HG02798 (cell line): ENCODE measurements at regions not wholly inside any gene's neighbourhood (a gene's known extent, or its start where the extent isn't known, plus 50 kb on each side); places are given as distances from the start of the nearest gene placed in this dataset.
"Not testable (repeated sequence)": the region's sequence is repeated elsewhere in the genome, so short reads cannot be mapped to it uniquely, and the experiment has no call there.

Experiments
- ATAC-seq: cut with Tn5 transposase; IDR thresholded peaks from one replicate; pipeline ENCODE4 v1.9.1; 2021; ENCODE audit warnings: mild to moderate bottlenecking; ENCODE audit not compliant: unreplicated experiment, poor library complexity

DNA sequence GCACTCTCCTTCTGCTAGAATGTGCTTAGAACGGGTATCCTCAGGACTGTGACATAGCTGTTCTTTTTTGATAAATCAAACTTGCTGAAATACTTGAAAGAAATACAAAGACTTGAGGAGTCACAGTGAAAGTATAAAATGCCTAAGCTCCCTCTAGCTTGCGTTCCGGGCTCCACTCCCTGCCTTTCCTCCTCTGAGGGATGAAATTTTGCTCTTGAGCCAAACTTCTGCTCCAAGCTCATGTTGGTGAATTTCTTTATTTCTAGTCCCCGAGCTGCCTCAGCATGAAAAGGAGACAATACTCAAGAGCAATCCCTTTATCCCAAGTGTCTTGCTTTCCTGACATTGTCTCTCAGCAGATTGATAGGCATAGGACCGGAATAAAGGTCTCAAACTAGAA lies 499.6 kb upstream of the ADARB2 start:
- no peak for ATAC-seq

DNA sequence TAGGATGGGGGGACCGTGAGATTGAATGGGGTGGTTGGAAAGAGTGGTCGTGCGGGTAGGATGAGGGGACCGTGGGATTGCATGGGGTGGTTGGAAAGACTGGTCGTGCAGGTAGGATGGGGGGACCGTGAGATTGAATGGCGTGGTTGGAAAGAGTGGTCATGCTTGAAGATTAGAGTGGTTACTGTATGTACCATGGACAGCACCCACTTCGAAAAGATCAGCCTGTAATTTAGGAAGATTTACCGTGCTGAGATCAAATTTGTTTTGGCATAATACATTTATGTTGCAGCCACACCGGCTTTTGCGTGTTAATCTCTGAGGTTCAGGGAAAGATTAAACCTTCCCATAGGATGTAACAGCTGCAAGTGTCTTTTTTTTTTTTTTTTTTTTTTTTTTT lies 495.2 kb upstream of the ADARB2 start:
- no peak for ATAC-seq

DNA sequence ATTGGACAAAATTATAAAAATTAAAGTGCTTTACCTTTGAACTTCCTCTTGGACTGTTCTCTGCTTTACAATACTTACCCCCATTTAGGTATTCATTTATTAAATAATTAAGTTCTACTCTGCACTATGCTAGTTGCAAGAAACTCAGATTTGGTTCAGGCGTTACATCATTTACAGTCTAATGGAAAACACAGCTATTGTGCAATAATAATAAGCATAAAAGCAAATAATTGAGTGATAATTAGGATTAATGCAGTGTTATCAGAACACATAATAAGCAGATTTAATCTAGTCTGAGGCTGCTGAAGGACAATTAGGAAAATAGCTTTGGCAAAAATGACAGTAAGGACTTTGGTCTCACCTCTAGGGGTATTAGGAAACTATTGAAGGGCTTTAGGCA lies 493.2 kb upstream of the ADARB2 start:
- no peak for ATAC-seq

DNA sequence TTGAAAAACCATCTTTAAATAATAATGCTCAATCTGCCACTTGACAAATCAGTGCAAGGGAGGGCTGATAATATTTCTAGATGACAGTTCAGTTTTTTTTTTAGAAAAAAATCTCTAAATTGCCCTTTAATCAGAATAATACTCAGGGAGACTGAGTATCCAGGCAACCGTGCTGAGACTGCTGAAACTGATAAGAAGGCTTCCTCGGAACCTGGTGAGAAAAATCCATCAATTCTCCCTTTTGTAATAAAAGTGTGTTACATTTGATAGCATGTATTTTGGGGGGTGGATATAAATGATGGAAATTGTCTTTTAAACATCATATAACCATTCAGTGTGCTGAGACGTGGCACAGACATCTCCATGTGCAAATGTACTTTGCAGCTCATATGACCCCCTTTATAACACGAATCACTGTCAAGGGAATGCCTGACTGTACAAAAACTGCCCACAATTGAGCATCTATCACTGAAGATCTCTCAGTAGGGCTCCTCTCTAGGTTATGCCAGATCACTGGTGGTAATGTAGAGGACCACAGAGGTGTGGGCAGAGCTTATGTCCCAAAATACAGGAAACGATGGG lies 491.1 kb upstream of the ADARB2 start:
- no peak for ATAC-seq

DNA sequence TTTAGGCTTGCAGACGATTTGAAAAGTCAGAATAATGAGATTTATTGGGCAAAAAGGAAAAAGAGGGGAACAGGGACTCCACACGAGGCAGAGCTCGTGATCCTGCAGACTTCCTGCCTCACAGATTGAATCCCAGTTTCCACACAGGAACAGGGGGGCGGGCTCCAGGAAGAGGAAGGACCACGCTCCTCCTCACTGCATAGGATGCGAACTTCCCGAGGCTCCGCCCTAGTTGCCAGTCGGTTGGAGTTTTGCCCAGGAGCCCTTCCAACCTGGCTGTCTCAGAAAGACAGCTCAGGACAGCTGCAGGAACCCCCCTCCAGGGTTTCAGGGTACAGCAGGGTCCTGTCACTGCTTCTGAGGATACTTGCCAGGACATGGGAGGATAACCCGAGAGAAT lies 488.3 kb upstream of the ADARB2 start:
- no peak for ATAC-seq

DNA sequence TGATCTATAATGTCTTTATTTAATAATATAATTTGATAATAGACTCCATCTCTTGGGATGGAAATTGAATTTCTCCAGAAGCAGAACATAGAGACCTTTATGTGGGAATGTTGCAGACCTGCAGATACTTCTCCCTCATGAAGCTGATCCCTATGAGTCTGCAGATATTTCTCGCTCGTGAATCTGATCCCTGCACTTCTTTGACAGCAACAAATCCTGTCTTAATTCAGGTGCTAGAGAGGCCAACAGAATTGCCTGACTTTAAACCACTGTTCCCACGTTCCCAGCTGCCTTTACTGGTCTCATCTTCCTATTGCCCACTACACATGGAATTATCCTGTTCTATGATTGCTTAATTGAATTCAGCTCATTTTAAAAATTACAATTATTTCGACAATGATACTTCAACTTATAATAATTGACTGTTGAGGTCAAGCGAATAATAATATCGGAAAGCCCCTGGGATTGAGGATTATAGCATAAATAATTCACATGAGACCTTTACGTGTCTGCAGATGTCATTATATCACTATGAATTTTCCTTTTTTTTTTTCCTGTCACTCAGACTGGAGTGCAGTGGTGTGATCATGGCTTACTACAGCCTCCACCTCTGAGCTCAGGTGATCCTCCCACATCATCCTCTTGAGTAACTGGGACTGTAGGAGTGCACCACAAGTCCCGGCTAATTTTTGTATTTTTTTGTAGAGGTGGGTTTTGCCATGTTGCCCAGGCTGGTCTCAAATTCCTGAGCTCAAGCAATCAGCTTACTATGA lies 486.4 kb upstream of the ADARB2 start:
- no peak for ATAC-seq

DNA sequence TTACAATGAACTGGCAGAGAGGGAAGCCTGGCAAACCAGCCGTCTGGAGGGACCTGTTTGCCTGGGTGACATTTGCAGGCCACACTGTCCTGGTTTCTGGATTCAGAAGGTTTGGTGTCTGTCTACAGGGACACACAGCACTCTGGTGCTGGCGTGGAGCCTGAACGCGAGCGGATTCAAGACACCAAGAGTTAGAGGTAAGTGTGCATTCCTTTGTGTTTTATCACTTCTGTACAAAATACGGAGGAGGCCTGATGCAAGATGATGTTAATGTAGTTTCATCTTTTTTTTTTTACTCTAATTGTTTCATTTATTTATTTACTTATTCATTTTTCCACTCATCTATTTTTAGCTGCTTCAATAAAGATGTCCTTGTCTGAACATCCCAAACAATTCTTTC lies 485.3 kb upstream of the ADARB2 start:
- no peak for ATAC-seq

DNA sequence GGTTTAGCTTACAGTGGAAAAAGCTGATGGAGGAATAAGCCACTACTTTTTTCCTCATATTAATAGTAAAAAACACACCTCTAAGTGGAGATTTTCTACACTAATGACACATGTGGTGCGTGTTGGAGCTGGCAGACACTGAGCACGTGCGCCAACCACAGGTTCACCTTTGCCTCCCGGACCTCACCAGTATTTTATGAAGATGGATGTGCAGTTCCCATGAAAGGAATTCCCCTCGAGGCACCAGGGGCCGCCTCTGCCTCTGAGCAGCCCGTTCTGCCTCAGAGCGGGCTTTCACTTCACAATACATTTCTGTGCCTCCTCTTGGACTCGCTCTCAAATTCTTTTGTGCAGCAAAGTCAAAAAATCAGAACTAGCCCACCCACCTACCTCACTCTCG lies 477.5 kb upstream of the ADARB2 start:
- no peak for ATAC-seq

DNA sequence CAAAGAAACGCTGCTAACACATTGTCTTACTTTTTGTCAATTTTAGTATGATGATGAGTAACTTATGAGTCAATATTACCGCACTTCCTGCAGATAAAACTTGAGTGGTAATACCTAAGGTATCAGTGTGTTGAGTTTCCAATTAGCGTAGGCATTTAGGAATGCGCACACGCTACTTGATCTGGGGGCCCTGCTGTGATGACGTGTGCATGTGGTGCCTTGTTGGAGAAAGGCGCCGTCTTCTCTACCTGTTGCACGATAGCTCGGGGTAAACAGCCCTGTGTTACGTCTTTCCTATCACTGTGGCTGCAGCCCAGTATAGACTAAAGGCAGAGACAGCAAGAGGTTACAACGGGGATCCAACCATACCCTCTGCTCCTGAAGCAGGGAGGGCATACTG lies 476.8 kb upstream of the ADARB2 start:
- ATAC-seq: no peak

DNA sequence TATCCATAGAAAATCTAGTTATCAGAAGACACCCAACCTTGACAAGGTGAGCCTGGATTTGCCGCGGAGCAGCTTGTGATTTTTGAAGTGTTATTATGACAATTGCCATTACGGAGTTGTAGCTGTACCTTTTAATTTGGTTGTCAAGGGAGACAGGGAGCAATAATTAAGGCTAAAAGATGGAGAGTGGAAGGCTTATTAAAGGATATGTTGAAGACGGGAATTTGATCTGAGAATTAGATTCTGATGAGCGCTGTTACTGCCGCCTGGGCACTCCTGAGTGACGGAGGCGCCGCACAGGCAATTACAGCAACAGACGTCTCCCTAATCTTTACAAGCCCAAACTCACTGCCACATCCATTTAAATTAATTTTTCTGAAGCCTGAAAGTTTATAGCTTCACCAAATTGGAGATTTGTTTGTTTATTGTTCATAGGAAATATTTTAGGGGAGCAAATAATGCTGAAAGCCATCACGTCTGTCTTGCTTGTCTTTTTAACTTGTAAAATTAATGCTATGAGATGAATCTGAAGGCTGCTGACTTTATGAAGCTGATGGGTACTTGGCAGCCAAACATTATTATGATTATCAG lies 475.0 kb upstream of the ADARB2 start:
- no peak for ATAC-seq

DNA sequence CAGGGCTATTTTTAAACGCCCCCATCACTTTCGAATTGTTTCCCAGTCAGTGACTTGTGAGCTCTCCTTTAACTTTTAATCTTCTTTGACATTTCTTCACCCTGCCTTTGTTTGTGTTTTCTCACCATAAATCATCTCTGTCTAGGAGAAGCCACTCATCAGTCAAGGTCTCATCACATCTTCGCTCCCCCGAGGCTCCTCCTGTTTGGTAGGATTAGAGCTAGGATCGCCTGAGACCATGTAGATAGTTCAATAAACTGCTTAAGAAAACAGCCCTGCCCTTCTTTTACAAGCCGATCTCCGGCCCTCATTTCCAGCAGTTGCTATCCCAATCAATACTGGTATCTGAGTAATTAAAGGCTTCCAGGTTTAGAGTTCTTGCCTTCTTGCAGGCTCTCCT lies 472.8 kb upstream of the ADARB2 start:
- ATAC-seq: no peak

DNA sequence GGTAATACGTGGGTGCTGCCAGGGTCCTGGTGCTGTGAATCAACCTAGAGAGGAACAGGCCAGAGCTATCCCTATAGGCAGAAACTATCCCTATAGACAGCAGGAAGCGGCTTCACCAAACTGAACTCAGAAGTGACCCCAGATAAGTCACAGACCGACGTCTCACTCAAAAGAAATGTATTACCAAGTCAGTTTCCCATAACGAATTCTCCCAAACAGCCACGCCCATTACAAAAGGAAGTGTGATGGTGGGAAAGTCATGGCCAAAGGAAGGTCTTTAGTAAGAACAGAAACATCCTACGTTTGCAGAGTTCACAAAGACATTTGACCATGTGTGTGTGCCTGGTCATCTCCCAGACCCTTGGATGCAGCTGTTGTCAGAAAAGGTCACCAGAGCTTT lies 470.8 kb upstream of the ADARB2 start:
- ATAC-seq: no peak

DNA sequence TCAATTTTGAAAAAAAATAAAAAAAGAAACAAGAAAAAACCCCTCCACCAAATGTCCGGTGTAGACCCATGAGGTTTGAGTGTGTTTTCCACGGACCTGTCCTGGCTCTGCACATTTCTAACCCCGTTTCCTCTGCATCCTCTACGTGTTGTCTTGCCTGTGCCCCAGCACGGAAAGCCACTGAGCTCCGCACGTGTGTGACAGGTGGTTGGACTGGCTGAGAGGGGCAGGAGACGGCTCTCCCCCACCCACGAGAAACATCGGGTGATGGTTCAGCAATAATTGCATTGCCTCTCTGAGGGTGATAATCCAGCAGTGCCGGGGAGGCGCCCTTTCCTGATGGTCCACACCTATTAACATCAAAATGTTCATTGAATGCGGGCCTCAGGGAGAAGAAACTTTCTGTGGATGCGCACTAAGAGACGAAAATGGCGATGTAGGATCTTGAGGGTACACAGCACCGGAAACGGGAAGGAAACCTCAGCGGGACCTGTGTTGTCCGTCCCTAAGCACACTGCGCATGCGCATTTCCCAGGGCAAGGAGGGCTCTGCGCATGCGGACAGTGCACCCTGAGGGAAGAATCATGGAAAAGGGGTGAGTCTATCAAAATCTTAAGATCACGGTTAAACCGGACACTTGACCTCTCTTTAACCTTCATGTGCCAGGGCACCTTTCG lies 470.1 kb upstream of the ADARB2 start:
- no peak for ATAC-seq

DNA sequence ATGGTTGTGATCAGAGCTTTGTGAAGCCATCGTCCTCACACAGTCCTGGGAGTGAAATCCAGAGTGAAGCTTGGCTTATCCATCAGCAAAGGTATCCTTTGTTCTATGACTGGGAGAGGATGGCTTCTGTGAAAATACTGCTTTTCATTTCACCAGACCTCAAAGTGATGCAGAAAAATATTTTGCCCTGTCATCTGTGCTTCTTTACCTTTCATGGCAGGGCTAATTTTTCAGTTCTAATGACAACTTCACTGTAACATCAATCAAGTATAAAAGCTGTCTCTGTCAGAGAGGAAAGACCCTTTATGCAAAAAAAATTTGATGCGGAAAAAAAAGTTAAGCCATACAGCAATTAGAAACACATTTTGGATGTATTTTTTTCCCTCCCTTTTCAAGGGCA lies 468.1 kb upstream of the ADARB2 start:
- no peak for ATAC-seq

DNA sequence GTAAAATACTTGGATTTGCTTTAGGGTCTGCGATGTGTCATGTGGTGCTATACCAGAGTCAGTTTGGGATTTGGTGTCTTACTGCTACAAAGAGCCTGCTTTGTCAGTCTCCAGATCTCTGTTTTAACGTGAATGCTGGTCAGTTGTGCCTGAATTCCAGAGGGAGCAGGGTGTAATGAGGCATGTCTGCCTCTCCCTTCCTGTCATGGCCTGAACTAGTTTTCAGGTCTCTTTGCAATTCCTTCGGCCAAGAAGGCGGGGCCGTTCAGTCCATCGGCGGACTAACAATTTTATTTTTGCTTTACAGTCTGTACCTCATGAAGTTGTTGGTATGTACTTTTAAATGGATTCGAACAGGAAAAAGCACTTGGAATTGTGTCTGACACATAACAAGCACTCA lies 465.1 kb upstream of the ADARB2 start:
- no peak for ATAC-seq

DNA sequence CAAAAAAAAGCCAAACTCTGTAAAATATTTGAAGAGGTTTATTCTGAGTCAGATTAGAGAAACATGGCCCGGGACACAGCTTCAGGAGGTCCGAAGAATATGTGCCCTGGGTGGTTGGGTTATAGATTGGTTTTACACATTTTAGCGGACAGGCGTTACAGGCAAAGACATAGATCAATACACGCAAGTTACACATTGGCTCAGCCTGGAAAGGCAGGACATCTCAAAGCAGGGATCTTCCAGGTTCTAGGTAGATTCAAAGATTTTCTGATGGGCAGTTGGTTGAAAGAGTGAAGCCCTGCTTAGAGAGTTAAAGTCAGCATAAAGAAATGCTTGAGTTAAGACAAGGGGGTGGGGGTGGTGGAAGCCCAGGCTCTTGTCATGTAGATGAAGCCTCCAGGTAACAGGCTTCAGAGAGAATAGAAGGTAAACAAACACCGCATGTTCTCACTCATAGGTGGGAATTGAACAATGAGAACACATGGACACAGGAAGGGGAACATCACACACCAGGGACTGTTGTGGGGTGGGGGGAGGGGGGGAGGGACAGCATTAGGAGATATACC lies 464.3 kb upstream of the ADARB2 start:
- ATAC-seq: no peak

DNA sequence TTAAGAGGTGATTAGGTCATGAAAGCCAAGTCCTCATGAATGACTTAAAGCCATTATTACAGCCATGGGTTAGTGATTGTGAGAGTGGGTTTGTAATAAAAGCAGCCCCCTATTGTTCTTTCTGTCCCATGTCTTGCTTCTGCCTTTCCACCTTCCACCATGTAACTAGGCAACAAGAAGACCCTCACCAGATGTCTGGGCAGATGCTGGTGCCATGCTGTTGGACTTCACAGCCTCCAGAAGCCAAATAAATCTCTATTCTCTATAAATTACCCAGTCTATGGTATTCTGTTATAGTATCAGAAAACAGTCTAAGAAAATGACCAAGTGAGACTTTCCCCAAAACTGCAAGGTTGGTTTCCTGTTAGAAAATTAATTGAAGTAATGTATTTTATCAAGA lies 460.3 kb upstream of the ADARB2 start:
- ATAC-seq: no peak

DNA sequence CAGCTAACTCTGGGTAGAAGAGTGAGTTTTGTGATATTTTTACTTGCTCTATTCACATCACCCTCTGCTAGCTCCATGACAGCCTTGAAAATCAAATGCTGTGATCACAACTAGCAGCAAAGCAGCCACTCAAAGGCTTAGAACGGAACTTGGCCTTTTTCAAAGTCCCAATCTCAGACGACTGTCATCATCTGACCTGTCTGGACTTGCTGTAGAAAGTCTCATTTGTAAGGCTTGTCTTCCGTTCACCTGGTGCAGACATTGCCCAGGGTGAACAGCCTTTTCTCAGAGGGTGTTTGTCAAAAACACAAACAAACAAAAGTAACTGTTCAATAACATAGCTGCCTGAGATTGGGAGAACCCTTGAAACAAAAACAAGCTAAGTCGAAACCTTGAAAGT lies 458.9 kb upstream of the ADARB2 start:
- ATAC-seq: no peak

DNA sequence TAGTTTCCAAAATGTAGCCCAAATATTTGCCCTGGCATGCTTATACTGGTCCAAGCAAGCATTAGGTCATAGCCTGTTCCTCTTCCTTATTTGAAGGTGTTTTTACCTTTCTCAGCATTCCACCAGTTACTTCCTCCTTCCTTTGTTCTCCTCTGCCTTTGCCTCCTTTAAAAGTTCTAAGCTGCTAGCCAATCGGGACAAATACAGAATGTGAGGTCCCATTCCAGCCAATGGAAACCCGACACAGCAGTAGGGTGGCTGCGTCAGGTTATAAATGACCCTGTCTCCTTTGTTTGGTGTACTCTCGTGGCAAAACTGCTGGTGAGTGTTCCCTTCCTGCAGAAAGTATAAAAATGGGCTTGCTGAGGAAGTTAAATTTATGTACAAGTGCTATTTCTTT lies 452.0 kb upstream of the ADARB2 start:
- not testable (repeated sequence) for ATAC-seq

DNA sequence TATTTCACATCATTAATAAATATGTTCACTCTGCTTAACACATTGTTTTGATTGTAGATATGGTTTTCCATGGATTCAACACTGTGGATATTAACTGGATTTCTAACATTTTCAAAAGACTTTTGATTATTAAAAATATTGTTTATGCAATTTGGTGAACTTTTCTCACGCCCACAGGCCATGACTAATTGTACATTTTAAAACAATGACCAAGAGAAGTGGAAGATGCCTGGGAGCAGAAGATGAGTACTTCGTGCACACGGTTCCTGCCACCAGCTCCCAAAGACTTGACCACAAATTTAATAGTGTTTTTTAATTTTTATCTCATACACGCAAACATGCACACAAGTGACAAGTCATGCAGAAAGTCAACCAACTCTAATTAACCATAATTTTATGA lies 451.0 kb upstream of the ADARB2 start:
- no peak for ATAC-seq

DNA sequence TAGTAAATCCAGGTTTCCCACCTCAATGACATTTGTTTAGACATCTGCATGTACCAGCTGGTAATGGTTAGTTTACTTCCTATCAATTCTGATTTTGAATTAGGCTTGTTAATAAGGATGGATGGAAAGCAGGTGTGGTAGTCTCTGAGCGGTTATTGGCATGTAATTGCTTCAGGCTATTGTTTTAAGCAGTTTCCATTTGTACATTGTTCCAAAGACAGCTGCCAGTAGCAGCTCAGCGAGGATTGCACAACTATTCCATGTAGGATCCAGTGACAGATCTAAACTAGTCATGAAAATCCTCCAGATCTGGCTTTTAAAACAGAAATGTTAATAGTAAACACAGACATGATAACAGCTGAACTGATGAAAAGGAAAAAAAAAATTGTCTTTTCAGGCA lies 436.0 kb upstream of the ADARB2 start:
- no peak for ATAC-seq
